ENCODE measurements at regions not wholly inside any gene's neighbourhood (a gene's known extent, or its start where the extent isn't known, plus 50 kb on each side); places are given as distances from the start of the nearest gene placed in this dataset.

DNA sequence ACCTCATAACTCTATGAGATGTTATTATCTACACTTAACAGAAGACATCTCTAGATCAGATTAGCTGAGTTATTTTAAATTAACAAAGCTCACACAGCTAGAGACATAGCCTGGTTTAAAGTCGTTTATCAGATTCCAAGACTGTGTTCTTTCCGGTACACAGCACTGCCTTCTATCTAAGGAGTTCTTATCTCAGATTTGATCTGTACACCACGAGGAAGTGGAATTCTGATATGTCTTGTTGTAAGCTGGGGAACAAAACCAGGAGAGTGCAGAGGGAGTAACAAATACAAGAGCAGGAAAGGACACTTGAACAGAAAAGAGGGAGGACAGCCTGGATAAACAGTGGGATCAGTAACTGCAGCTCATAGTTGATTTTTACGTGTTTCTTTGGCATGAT is 61.7 kb upstream of the KCNMB2 start:
- DNase-seq (ENCODE audit: extremely low read depth, low read depth) = no peak
- TF ChIP-seq, protein P1, sequence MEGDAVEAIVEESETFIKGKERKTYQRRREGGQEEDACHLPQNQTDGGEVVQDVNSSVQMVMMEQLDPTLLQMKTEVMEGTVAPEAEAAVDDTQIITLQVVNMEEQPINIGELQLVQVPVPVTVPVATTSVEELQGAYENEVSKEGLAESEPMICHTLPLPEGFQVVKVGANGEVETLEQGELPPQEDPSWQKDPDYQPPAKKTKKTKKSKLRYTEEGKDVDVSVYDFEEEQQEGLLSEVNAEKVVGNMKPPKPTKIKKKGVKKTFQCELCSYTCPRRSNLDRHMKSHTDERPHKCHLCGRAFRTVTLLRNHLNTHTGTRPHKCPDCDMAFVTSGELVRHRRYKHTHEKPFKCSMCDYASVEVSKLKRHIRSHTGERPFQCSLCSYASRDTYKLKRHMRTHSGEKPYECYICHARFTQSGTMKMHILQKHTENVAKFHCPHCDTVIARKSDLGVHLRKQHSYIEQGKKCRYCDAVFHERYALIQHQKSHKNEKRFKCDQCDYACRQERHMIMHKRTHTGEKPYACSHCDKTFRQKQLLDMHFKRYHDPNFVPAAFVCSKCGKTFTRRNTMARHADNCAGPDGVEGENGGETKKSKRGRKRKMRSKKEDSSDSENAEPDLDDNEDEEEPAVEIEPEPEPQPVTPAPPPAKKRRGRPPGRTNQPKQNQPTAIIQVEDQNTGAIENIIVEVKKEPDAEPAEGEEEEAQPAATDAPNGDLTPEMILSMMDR (IDR thresholded peaks at IDR 0.05; ENCODE audit: low read depth, low read length, missing control alignments) = no peak

DNA sequence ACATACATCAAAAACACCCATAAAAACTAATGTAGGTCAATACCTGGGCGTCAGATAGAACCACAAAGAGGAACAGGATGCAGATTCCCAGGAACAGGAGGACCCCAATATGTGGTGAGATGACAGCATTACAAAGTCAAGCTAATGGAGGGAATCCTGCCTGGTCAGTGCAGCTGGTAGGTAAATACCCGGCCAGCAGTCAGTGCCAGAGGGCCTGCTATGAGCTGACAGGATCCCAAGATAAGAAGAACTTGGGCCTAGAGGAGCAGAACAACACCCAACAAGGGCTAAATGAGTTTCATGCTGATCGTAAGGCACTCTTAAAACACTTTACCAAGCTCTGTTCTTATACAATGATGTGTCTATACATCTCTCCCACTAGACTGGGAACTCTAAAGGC is 61.2 kb upstream of the KCNMB2 start:
- no peak for DNase-seq (ENCODE audit: extremely low read depth, low read depth)
- TF ChIP-seq, protein P1 (IDR thresholded peaks at IDR 0.05; ENCODE audit: low read depth, low read length, missing control alignments) = no peak
- no peak overlapping the region for H3K4me3 ChIP-seq (replicated peaks; ENCODE audit: low read depth, low read length)

More for the DNA sequence above, 61.7 kb upstream of the KCNMB2 start:
- no peak overlapping the region for H3K4me3 ChIP-seq (replicated peaks; ENCODE audit: low read depth, low read length)

DNA sequence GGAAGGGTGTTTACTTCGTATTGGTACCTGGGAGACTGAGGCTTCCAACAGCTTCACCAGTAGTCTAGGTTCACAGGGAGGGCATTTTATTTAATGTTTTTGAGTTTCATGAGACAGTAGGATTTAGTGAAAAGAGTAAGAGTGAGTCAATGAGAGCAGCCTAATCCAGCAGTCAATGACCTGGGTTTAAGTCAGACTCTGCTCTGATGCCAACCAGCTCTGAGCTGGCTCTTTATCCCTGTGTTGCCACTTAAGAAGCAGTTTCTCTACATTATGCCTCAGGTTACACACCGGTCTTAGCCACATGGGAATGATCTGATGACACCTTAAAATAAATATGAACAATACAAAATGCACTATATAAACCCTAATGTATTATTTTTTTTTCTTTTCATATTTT is 59.4 kb upstream of the KCNMB2 start:
- H3K4me3 ChIP-seq (replicated peaks; ENCODE audit: low read depth, low read length) = no peak overlapping the region
- TF ChIP-seq, protein P1 (IDR thresholded peaks at IDR 0.05; ENCODE audit: low read depth, low read length, missing control alignments) = no peak
- no peak for DNase-seq (ENCODE audit: extremely low read depth, low read depth)

DNA sequence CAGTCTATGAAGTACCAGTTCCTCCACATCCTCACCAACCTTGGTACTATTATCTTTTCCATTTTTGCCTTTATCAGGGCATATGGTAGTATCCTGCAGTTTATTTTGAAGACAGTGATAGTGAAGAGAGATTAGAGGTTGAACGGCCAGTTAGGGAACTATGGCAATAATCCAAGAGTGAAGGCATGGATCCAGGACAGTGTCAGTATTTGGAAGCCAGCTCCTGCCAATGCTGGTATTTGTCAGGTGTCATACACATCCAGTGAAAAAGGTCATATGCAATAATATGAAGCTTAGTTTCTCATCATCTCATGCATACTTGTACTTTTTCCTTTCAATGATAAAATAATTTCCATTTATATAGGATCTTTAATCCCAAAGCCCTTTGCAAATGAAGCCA is 56.8 kb upstream of the KCNMB2 start:
- TF ChIP-seq, protein P1 (IDR thresholded peaks at IDR 0.05; ENCODE audit: low read depth, low read length, missing control alignments) = no peak
- H3K4me3 ChIP-seq (replicated peaks; ENCODE audit: low read depth, low read length) = no peak overlapping the region
- DNase-seq (ENCODE audit: extremely low read depth, low read depth) = no peak

DNA sequence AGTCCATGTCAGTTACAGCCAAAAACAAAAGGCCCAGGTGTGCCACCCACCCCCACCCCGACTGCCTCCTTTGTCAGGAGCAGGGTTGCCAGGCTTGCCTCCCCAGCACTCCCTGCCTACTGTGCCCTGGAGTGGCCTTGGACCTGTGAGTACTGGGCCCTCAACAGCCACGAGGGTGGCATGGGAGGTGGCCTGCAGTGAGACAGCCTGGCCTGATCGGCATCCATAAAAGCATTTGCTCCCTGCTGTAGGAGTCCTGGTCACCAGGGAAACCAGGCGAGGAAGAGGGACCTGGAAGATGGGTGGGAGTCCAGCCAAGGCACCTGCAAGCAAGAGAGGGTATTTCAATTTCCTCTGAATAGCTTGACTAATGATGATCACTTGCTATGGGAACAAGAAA is 56.4 kb upstream of the KCNMB2 start:
- TF ChIP-seq, protein P1 (IDR thresholded peaks at IDR 0.05; ENCODE audit: low read depth, low read length, missing control alignments) = no peak
- H3K4me3 ChIP-seq (replicated peaks; ENCODE audit: low read depth, low read length) = no peak overlapping the region
- DNase-seq (ENCODE audit: extremely low read depth, low read depth) = no peak

DNA sequence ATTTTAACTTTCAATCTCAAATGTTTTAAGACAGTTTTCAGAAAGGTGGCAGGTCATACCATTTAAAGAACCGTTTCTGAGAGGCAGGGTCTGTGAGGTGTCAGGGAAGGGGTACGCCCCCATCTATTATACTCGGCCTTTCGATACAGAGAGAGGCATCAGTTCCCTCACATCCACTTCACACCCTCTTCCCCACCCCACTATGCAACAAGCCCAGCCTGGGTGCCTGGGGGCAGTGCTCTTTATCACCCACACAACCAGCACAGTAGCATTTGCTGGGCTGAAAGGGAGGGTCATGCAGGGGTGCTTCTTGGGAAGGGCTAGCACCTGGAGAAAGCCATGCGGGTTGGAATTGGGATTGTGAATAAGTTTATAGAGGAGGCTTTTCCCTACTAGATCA is 56.0 kb upstream of the KCNMB2 start:
- no peak overlapping the region for H3K4me3 ChIP-seq (replicated peaks; ENCODE audit: low read depth, low read length)
- no peak for DNase-seq (ENCODE audit: extremely low read depth, low read depth)
- TF ChIP-seq, protein P1 (IDR thresholded peaks at IDR 0.05; ENCODE audit: low read depth, low read length, missing control alignments) = no peak

DNA sequence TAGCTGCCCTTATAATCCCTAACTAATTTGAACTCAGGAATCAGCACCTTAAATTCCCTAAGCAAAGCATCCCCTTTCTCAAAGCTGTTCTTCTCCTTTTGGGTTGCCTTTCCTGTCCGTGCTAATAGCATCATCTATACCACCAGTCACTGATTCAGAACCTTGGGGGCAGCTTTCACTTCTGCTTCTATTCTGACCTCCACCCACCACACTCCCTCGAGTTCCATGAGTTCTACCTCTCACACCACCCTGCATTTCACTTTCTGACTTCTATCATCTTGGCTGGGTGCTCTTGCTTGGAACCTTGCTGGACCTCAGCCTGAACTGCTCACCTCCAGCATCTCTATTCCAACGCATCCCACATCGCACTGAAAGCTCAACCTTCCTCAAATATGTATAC is 55.4 kb upstream of the KCNMB2 start:
- no peak overlapping the region for H3K4me3 ChIP-seq (replicated peaks; ENCODE audit: low read depth, low read length)
- TF ChIP-seq, protein P1 (IDR thresholded peaks at IDR 0.05; ENCODE audit: low read depth, low read length, missing control alignments) = no peak
- no peak for DNase-seq (ENCODE audit: extremely low read depth, low read depth)

Measured in HFF-Myc (cell line).